ENCODE measurements at regions not wholly inside any gene's neighbourhood (a gene's known extent, or its start where the extent isn't known, plus 50 kb on each side); places are given as distances from the start of the nearest gene placed in this dataset.

- FAIRE-seq (no peak), DNase-seq (ENCODE audit: low spot score in 2 of 2) (no peak)
These were observed 102.0 kb downstream of the BTBD3 start for GRCh38 chr20:12019715-12020114.

GRCh38 chr20:12020846-12021245, 103.2 kb downstream of the BTBD3 start:
- FAIRE-seq: no peak
- DNase-seq (ENCODE audit: low spot score in 2 of 2): no peak

GRCh38 chr20:12022126-12022525, 104.4 kb downstream of the BTBD3 start:
- no peak for FAIRE-seq
- no peak for DNase-seq (ENCODE audit: low spot score in 2 of 2)

- no peak for DNase-seq (ENCODE audit: low spot score in 2 of 2)
- FAIRE-seq: no peak
These were observed 105.6 kb downstream of the BTBD3 start for GRCh38 chr20:12023194-12023795.

GRCh38 chr20:12028771-12029170, 111.1 kb downstream of the BTBD3 start:
- FAIRE-seq (no peak), DNase-seq (ENCODE audit: low spot score in 2 of 2) (no peak)

- FAIRE-seq: no peak
- DNase-seq (ENCODE audit: low spot score in 2 of 2): no peak
These were observed 112.8 kb downstream of the BTBD3 start for GRCh38 chr20:12030470-12030869.

GRCh38 chr20:12036142-12036541, 118.4 kb downstream of the BTBD3 start:
- FAIRE-seq (no peak), DNase-seq (ENCODE audit: low spot score in 2 of 2) (no peak)

- DNase-seq (ENCODE audit: low spot score in 2 of 2): no peak
- FAIRE-seq: no peak
These were observed 119.8 kb downstream of the BTBD3 start for GRCh38 chr20:12037521-12037920.

- DNase-seq (ENCODE audit: low spot score in 2 of 2): no peak
- FAIRE-seq: no peak
These were observed 122.6 kb downstream of the BTBD3 start for GRCh38 chr20:12040261-12040660.

GRCh38 chr20:12044969-12045368, 127.3 kb downstream of the BTBD3 start:
- DNase-seq (ENCODE audit: low spot score in 2 of 2): no peak
- FAIRE-seq: no peak

- FAIRE-seq (no peak), DNase-seq (ENCODE audit: low spot score in 2 of 2) (no peak)
These were observed 130.2 kb downstream of the BTBD3 start for GRCh38 chr20:12047838-12048432.

GRCh38 chr20:12049125-12049524, 131.4 kb downstream of the BTBD3 start:
- no peak for DNase-seq (ENCODE audit: low spot score in 2 of 2)
- no peak for FAIRE-seq

- DNase-seq (ENCODE audit: low spot score in 2 of 2) (no peak), FAIRE-seq (no peak)
These were observed 133.8 kb downstream of the BTBD3 start for GRCh38 chr20:12051206-12052163.

- no peak for FAIRE-seq
- DNase-seq (ENCODE audit: low spot score in 2 of 2): no peak
These were observed 135.7 kb downstream of the BTBD3 start for GRCh38 chr20:12053353-12053752.

GRCh38 chr20:12054556-12054955, 136.9 kb downstream of the BTBD3 start:
- no peak for FAIRE-seq
- no peak for DNase-seq (ENCODE audit: low spot score in 2 of 2)

- no peak for DNase-seq (ENCODE audit: low spot score in 2 of 2)
- no peak for FAIRE-seq
These were observed 137.5 kb downstream of the BTBD3 start for GRCh38 chr20:12055161-12055560.

- DNase-seq (ENCODE audit: low spot score in 2 of 2) (no peak), FAIRE-seq (no peak)
These were observed 139.1 kb downstream of the BTBD3 start for GRCh38 chr20:12056839-12057238.

GRCh38 chr20:12057778-12058177, 140.1 kb downstream of the BTBD3 start:
- no peak for FAIRE-seq
- DNase-seq (ENCODE audit: low spot score in 2 of 2): no peak

GRCh38 chr20:12058216-12058615, 140.5 kb downstream of the BTBD3 start:
- FAIRE-seq (no peak), DNase-seq (ENCODE audit: low spot score in 2 of 2) (no peak)

- no peak for FAIRE-seq
- DNase-seq (ENCODE audit: low spot score in 2 of 2): no peak
These were observed 143.8 kb downstream of the BTBD3 start for GRCh38 chr20:12061466-12061865.

GRCh38 chr20:12063106-12063684, 145.5 kb downstream of the BTBD3 start:
- FAIRE-seq (no peak), DNase-seq (ENCODE audit: low spot score in 2 of 2) (no peak)

All from frontal cortex (tissue), 3 donors.